ENCODE measurements at regions not wholly inside any gene's neighbourhood (a gene's known extent, or its start where the extent isn't known, plus 50 kb on each side); places are given as distances from the start of the nearest gene placed in this dataset.

- TF ChIP-seq POLR2A (IDR thresholded peaks at IDR 0.05) (no peak), CTCF (IDR thresholded peaks at IDR 0.05) (no peak)
Observed at GRCh38 chr3:34696831-34697230, 898.4 kb downstream of the PDCD6IP start.

Data from esophagus squamous epithelium (tissue), 4 donors.